Karpas-422 (cell line): ENCODE measurements at regions not wholly inside any gene's neighbourhood (a gene's known extent, or its start where the extent isn't known, plus 50 kb on each side); places are given as distances from the start of the nearest gene placed in this dataset.
A peak's percentile ranks its signal among the peaks of the same experiment; 100 is the strongest.

Experiments used
- DNase-seq: peaks from one replicate; pipeline ENCODE4 v3.0.0-alpha.2; 2015
- H2AFZ ChIP-seq: fragments of 200-600 bp; sonication (generic); 2 replicates; pipeline ENCODE4 v1.6.1; 2014; ENCODE audit warnings: antibody characterized with exemption, low read length, mixed read lengths
- H3K27ac ChIP-seq: fragments of 200-600 bp; sonication (generic); 2 replicates; pipeline ENCODE4 v1.5.1; 2014; ENCODE audit warnings: mild to moderate bottlenecking, low read length, moderate library complexity
- H3K27me3 ChIP-seq: fragments of 200-600 bp; sonication (generic); 2 replicates; pipeline ENCODE4 v1.6.1; 2014; ENCODE audit warnings: low read length, mixed read lengths
- H3K36me3 ChIP-seq: fragments of 200-600 bp; sonication (generic); 2 replicates; pipeline ENCODE4 v1.6.1; 2014; ENCODE audit warnings: low read length, mixed read lengths; ENCODE audit not compliant: insufficient read depth
- H3K4me1 ChIP-seq: fragments of 200-600 bp; sonication (generic); 2 replicates; pipeline ENCODE4 v1.6.1; 2014; ENCODE audit warnings: mild to moderate bottlenecking, low read length, mixed read lengths
- H3K4me2 ChIP-seq: fragments of 200-600 bp; sonication (generic); 2 replicates; pipeline ENCODE4 v1.6.1; 2014; ENCODE audit warnings: low read length, low read depth, mild to moderate bottlenecking; ENCODE audit not compliant: poor library complexity, severe bottlenecking
- H3K4me3 ChIP-seq: fragments of 200-600 bp; sonication (generic); 2 replicates; pipeline ENCODE4 v1.5.1; 2014; ENCODE audit warnings: mild to moderate bottlenecking, antibody characterized with exemption, low read length, mixed read lengths
- H3K79me2 ChIP-seq: fragments of 200-600 bp; sonication (generic); 2 replicates; pipeline ENCODE4 v1.6.1; 2014; ENCODE audit warnings: mild to moderate bottlenecking, low read length, mixed read lengths
- H3K9ac ChIP-seq: fragments of 200-600 bp; sonication (generic); 2 replicates; pipeline ENCODE4 v1.6.0; 2014; ENCODE audit warnings: low read length
- H3K9me2 ChIP-seq: fragments of 200-600 bp; sonication (generic), shearing (Covaris generic); replicated peaks from 2 replicates; pipeline ENCODE4 v1.6.0; 2014; ENCODE audit warnings: mild to moderate bottlenecking, low read length, moderate library complexity; ENCODE audit not compliant: insufficient read depth
- H3K9me3 ChIP-seq: fragments of 300-700, 200-600 bp; sonication (generic); 2 replicates; pipeline ENCODE4 v1.6.1; 2014; ENCODE audit warnings: low read length, mixed read lengths
- H4K20me1 ChIP-seq: fragments of 200-600 bp; sonication (generic); 2 replicates; pipeline ENCODE4 v1.6.1; 2014; ENCODE audit warnings: mild to moderate bottlenecking, antibody characterized with exemption, low read length, low read depth; ENCODE audit not compliant: insufficient read depth

DNA sequence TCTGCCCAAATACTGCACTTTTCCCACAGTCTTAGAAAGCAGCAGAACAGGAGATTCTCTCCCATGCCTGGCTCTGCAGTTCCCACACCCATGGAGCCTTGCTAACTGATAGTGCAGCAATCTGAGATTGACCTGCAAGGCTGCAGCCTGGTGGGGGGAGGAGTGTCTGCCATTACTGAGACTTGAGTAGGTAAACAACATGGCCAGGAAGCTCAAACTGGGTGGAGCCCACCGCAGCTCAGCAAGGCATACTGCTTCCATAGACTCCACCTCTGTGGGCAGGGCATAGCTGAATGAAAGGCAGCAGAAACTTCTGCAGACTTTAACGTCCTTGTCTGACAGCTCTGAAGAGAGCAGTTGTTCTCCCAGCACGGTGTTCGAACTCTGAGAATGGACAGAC, 358.5 kb upstream of the PCDH9 start:
- H4K20me1 ChIP-seq: no peaks in the 10 kb centered on the region
- H3K9me2 ChIP-seq: no peaks in the 10 kb centered on the region
- H2AFZ ChIP-seq: no peak overlapping the region; the same call in 1 of the 2 replicates
- no peak for DNase-seq
- no peaks in the 10 kb centered on the region for H3K36me3 ChIP-seq
- H3K4me2 ChIP-seq: no peak overlapping the region
- H3K4me1 ChIP-seq: no peaks in the 10 kb centered on the region
- no peak overlapping the region for H3K27ac ChIP-seq
- no peaks in the 10 kb centered on the region for H3K27me3 ChIP-seq
- H3K9me3 ChIP-seq: peaks cover 10% of the 10 kb centered on the region; the same call in 1 of the 2 replicates
- no peak overlapping the region for H3K4me3 ChIP-seq
- H3K9ac ChIP-seq: no peak overlapping the region
- no peaks in the 10 kb centered on the region for H3K79me2 ChIP-seq

DNA sequence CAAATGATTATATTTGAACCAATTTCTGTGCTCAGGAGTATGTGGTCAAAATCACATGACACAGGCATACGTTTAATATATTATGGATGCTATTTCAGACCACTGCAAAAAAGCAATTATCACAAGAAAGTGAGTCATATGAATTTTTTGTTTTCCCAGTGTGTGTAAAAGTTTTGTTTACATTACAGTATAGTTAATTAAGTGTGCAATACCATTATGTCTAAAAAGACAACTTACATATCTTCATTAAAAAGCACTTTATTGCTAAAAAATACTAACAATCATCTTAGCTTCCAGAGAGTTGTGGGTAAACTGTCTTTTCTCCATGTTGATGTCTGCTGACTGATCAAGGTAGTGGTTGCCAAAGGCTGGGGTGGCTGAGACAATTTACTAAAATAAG, 347.2 kb upstream of the PCDH9 start:
- Histone ChIP-seq H3K9me2 (no peaks in the 10 kb centered on the region), H3K4me3 (no peak overlapping the region), H3K9ac (no peak overlapping the region), H3K27ac (no peak overlapping the region), H3K27me3 (no peaks in the 10 kb centered on the region), H2AFZ (peak overlapping the region; percentile 3), H3K79me2 (no peaks in the 10 kb centered on the region), H4K20me1 (no peaks in the 10 kb centered on the region), H3K36me3 (no peaks in the 10 kb centered on the region), H3K4me1 (no peaks in the 10 kb centered on the region), H3K4me2 (no peak overlapping the region), H3K9me3 (no peaks in the 10 kb centered on the region)
- no peak for DNase-seq

DNA sequence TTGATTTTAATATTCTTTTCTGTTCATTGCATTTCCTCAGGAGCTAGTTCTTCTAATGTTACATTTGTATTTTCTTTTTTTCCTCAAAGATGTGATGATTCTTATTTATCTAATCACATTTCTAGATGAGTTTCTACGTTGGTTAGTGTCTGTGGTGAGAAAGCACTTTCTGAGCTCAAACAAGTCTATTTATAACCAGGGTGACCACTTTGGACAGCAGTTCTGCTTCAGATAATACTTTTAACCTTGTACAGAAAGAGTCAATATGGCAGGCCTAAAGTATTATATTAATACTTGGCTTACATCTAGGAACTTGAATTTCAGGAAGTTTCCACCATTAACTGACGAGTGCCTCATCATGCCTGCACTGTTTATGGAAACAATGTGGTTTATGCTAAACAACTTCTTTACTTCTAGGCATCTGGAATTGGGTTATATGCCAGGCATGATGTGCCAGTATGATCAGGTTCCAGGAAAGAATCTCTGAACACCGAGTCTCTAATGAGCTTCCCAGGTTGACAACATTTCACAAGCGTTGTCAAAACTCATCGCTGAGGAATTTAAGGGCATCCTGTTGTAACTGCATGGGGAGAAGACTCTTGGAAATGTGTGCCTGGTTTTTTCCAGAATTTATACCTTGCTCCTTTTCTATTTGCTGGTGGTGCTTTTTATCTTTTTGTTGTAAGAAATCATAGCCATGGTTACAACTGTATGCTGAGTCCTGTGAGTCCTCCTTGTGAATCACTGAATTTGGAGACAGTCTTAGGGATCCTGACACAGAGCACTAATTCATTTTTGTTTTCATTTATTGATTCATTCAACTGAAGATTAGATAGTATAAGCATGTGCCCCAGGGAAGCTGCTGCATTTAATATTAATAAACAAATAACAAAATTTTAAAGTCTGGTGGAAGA, 344.4 kb upstream of the PCDH9 start:
- H3K9ac ChIP-seq: no peak overlapping the region
- H3K4me2 ChIP-seq: no peak overlapping the region
- H4K20me1 ChIP-seq: no peaks in the 10 kb centered on the region
- H3K36me3 ChIP-seq: no peaks in the 10 kb centered on the region
- no peaks in the 10 kb centered on the region for H3K9me3 ChIP-seq
- H3K4me1 ChIP-seq: no peaks in the 10 kb centered on the region
- peak overlapping the region; percentile 87; the same call in 1 of the 2 replicates for H2AFZ ChIP-seq
- no peak overlapping the region for H3K27ac ChIP-seq
- no peak overlapping the region for H3K4me3 ChIP-seq
- H3K9me2 ChIP-seq: no peaks in the 10 kb centered on the region
- DNase-seq: no peak
- H3K27me3 ChIP-seq: no peaks in the 10 kb centered on the region
- H3K79me2 ChIP-seq: no peaks in the 10 kb centered on the region

DNA sequence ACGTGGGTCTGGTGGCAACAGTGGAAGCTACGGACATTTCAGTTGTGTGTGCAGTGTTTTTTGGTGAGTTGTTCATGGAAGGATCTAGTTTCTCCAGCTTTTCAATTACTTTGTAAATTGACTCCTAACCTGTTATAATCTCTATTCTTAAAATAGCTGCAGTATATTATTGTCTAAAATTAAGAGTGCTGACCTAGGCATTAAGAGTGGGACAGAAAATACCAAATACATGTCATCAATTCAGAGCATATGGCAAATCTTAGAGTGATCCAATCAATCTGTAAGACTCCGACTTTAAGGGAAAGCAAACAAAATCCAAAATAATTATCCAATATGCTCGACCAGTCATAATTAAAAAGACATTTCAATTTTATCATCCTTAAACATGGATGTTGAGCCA, 338.1 kb upstream of the PCDH9 start:
- H3K79me2 ChIP-seq: no peaks in the 10 kb centered on the region
- no peaks in the 10 kb centered on the region for H4K20me1 ChIP-seq
- no peak overlapping the region for H3K4me2 ChIP-seq
- DNase-seq: no peak
- H3K9ac ChIP-seq: no peak overlapping the region
- H3K4me3 ChIP-seq: no peak overlapping the region
- H3K36me3 ChIP-seq: no peaks in the 10 kb centered on the region
- peaks cover 3% of the 10 kb centered on the region; the same call in 1 of the 2 replicates for H3K4me1 ChIP-seq
- no peak overlapping the region for H3K27ac ChIP-seq
- H3K9me3 ChIP-seq: no peaks in the 10 kb centered on the region
- H3K9me2 ChIP-seq: no peaks in the 10 kb centered on the region
- H2AFZ ChIP-seq: peak overlapping the region; percentile 23
- H3K27me3 ChIP-seq: no peaks in the 10 kb centered on the region

DNA sequence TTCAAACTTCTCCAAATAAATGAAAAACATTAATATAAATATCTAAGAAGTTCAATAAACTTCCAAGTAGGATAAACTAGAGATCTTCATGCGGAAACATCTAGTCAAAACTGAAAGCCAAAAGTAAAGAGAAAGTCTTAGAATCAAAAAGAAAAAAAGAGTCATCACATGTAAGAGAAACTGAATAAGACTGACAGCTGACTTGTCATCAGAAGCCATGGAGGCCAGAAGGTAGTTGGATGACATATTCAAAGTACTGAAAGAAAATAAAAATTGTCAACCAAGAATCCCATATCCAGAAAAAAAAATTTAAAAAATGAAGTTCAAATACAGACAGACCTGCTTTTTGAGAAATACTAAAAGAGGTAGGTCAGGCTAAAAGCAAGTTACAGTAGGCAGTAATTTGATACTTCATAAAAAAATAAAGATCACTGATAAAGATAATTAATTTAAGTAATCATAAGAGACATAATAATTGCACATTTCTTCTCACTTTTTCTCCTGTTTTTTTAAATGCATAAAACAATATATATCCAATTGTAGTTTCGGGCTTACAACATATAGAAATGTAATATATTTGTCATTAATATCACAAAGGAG, 327.6 kb upstream of the PCDH9 start:
- Histone ChIP-seq H3K36me3 (no peaks in the 10 kb centered on the region), H4K20me1 (no peaks in the 10 kb centered on the region), H3K9ac (no peak overlapping the region), H3K9me3 (peaks cover 6% of the 10 kb centered on the region), H2AFZ (no peak overlapping the region), H3K4me3 (no peak overlapping the region), H3K79me2 (no peaks in the 10 kb centered on the region), H3K9me2 (no peaks in the 10 kb centered on the region), H3K4me2 (no peak overlapping the region), H3K4me1 (no peaks in the 10 kb centered on the region), H3K27ac (no peak overlapping the region), H3K27me3 (no peaks in the 10 kb centered on the region)
- peak; percentile 12 for DNase-seq

DNA sequence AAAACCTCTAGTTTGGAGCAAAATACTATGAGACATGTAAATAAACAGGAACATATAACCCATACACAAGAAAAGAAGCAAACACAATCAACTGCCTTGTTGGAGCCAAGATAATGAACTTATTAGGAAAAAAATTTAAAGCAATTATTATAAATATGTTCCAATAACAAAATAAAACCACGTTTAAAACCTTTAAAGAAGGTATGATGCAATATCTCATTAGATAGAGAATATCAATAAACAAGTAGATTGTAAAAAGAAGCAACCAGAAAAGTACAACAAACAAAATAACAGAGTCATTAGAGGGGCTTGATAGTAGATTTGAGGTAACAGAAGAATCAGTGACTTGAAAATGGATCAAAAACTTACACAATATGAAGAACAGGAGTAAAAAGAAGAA, 327.0 kb upstream of the PCDH9 start:
- Histone ChIP-seq H3K36me3 (no peaks in the 10 kb centered on the region), H4K20me1 (no peaks in the 10 kb centered on the region), H3K9ac (no peak overlapping the region), H3K4me2 (no peak overlapping the region), H3K27ac (no peak overlapping the region), H3K9me3 (peaks cover 6% of the 10 kb centered on the region), H3K4me3 (no peak overlapping the region), H3K27me3 (no peaks in the 10 kb centered on the region), H3K79me2 (no peaks in the 10 kb centered on the region), H2AFZ (no peak overlapping the region), H3K4me1 (no peaks in the 10 kb centered on the region), H3K9me2 (no peaks in the 10 kb centered on the region)
- DNase-seq: peak; percentile 5

DNA sequence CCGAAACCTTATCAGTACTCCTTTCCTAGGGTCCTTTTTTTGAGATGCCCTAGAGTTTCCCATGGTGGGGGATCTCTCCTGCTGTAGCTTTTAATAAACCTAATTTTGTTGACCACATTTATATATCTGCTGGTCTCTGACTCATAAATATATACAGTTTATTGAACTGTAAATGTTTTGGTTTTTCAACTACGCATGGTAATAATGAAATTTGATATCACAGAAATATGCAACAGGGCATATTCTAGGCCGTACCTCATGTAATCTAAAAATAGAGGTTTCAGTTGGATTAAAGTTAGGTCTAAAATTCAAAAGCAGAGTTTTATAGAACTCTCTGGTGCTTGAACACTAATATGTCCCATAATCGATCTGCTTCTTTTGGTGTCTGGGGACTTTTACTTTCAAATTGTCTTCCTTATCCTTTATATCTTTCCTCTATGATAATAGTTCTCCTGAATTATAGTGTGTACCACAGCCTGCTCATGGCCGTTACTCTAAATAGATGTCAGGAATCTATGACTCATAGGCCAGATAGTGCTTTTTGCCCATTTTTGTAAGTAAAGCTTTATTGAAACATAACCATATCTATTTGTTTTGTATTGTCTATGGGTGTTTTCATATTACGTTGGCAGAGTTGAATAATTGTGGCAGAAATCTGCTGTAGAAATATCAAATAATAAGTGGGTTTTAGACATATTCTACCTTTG, 324.8 kb upstream of the PCDH9 start:
- Histone ChIP-seq H4K20me1 (no peaks in the 10 kb centered on the region), H3K9me2 (no peaks in the 10 kb centered on the region), H3K79me2 (no peaks in the 10 kb centered on the region), H3K36me3 (no peaks in the 10 kb centered on the region), H2AFZ (no peak overlapping the region; the same call in 1 of the 2 replicates), H3K27me3 (no peaks in the 10 kb centered on the region), H3K9me3 (peaks cover 6% of the 10 kb centered on the region), H3K4me2 (no peak overlapping the region), H3K4me3 (no peak overlapping the region), H3K4me1 (no peaks in the 10 kb centered on the region), H3K9ac (no peak overlapping the region), H3K27ac (no peak overlapping the region)
- no peak for DNase-seq

DNA sequence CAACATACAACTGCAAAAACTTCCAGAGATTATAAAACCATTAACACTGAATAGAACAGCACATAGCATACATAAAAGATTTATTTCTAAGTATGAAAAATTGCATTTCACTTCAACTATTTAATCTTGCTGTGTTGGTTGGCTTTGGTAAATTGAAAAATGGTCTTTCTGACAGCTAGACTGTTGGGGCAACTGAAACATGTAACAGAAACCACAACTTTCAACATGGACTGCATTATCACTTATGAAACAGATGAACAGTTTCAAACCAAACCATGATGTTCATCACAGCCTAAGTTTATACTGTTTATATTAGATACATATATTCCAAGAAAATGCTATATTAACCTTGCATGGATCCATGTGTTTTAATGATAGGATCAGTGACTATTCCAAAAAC, 324.1 kb upstream of the PCDH9 start:
- Histone ChIP-seq H3K4me2 (no peak overlapping the region), H3K4me3 (no peak overlapping the region), H3K9ac (no peak overlapping the region), H4K20me1 (no peaks in the 10 kb centered on the region), H3K9me3 (peaks cover 6% of the 10 kb centered on the region), H3K36me3 (no peaks in the 10 kb centered on the region), H3K79me2 (no peaks in the 10 kb centered on the region), H3K9me2 (no peaks in the 10 kb centered on the region), H3K4me1 (no peaks in the 10 kb centered on the region), H3K27ac (no peak overlapping the region), H3K27me3 (no peaks in the 10 kb centered on the region), H2AFZ (peak overlapping the region; percentile 3; the same call in 1 of the 2 replicates)
- DNase-seq: no peak
